H1 (cell line): ENCODE measurements at regions not wholly inside any gene's neighbourhood (a gene's known extent, or its start where the extent isn't known, plus 50 kb on each side); places are given as distances from the start of the nearest gene placed in this dataset.

Experiments
- CTCF ChIA-PET: fragments of 300-600 bp; sonication (Branson Sonifier 250); formaldehyde crosslinking; loops from one replicate; lab custom pipeline; 2021; ENCODE audit not compliant: partially characterized antibody; lab: Charles Lee
- POLR2A ChIA-PET: fragments of 300-600 bp; sonication (Branson Sonifier 250); formaldehyde crosslinking; loops from one replicate; lab custom pipeline; 2021; ENCODE audit warnings: inconsistent platforms; ENCODE audit not compliant: partially characterized antibody; lab: Charles Lee
- DNase-seq, 2 experiments: peaks; one replicate each; pipeline versions ENCODE4 v3.0.0 to v3.0.0-alpha.2; 2010 to 2022; ENCODE audit warnings: low spot score in 2 of 2, low read depth in 1 of 2, mixed read lengths in 1 of 2
- FAIRE-seq: peaks from 2 replicates; lab custom pipeline; 2011; peaks lifted over from hg19 to GRCh38; lab: Jason Lieb, UNC
- H2AFZ ChIP-seq: 2 replicates; pipeline ENCODE4 v1.8.1; 2012; ENCODE audit warnings: low read length, inconsistent platforms
- H2AK5ac ChIP-seq: 2 replicates; pipeline ENCODE4 v1.6.1; 2013; ENCODE audit warnings: low read depth, low read length
- H2BK120ac ChIP-seq: replicated peaks from 2 replicates; pipeline ENCODE3; 2013; ENCODE audit warnings: low read depth, low read length, inconsistent platforms
- H2BK12ac ChIP-seq: 2 replicates; pipeline ENCODE4 v1.6.1; 2013; ENCODE audit warnings: low read depth, low read length
- H2BK15ac ChIP-seq: 2 replicates; pipeline ENCODE4 v1.6.1; 2013; ENCODE audit warnings: low read length
- H2BK20ac ChIP-seq: 2 replicates; pipeline ENCODE4 v1.6.1; 2013; ENCODE audit warnings: low read length
- H2BK5ac ChIP-seq: 2 replicates; pipeline ENCODE4 v1.6.1; 2013; ENCODE audit warnings: low read depth, low read length
- H3K14ac ChIP-seq: 2 replicates; pipeline ENCODE4 v1.6.1; 2013; ENCODE audit warnings: inconsistent platforms; ENCODE audit not compliant: insufficient read length
- H3K18ac ChIP-seq: 2 replicates; pipeline ENCODE4 v1.6.1; 2013; ENCODE audit warnings: low read length; ENCODE audit errors: extremely low read depth
- H3K23ac ChIP-seq: 2 replicates; pipeline ENCODE4 v1.6.1; 2013; ENCODE audit warnings: inconsistent platforms; ENCODE audit not compliant: insufficient read length
- H3K23me2 ChIP-seq: 2 replicates; pipeline ENCODE4 v1.6.1; 2013; ENCODE audit warnings: low read depth, low read length
- H3K27ac ChIP-seq: 2 replicates; pipeline ENCODE4 v1.6.1; 2011; ENCODE audit warnings: low read depth, low read length, inconsistent platforms
- H3K27me3 ChIP-seq, 4 experiments: replicated peaks in 1 of 4; 1 replicate in 1 of 4; 2 replicates in 3 of 4; pipeline versions ENCODE4 v1.6.1 to v1.8.1; 2011 to 2013; ENCODE audit warnings: low read length in 3 of 4, mild to moderate bottlenecking in 3 of 4, inconsistent platforms in 2 of 4, mixed read lengths in 2 of 4, moderate library complexity in 1 of 4; ENCODE audit not compliant: control insufficient read depth in 3 of 4, insufficient read depth in 3 of 4; ENCODE audit errors: extremely low read depth in 1 of 4
- H3K36me3 ChIP-seq, 4 experiments: 2 replicates each; pipeline versions ENCODE4 v1.6.1 to v1.8.1; 2011 to 2013; ENCODE audit warnings: mild to moderate bottlenecking in 4 of 4, low read length in 3 of 4, moderate library complexity in 2 of 4, control low read depth in 1 of 4, inconsistent platforms in 1 of 4; ENCODE audit not compliant: insufficient read depth in 4 of 4, control insufficient read depth in 2 of 4
- H3K4ac ChIP-seq: replicated peaks from 2 replicates; pipeline ENCODE3; 2013; ENCODE audit warnings: low read length, low read depth, mixed read lengths, inconsistent platforms; ENCODE audit not compliant: insufficient read length
- H3K4me1 ChIP-seq, 4 experiments: replicated peaks in 1 of 4; 1 replicate in 1 of 4; 2 replicates in 3 of 4; pipeline versions ENCODE4 v1.6.1 to v1.8.1; 2011 to 2013; ENCODE audit warnings: low read length in 3 of 4, inconsistent platforms in 2 of 4, mixed read lengths in 1 of 4; ENCODE audit not compliant: insufficient read depth in 4 of 4, control insufficient read depth in 3 of 4
- H3K4me2 ChIP-seq, 2 experiments: 2 replicates each; pipeline versions ENCODE4 v1.6.1 to v1.8.1; 2011 to 2013; ENCODE audit warnings: low read depth in 2 of 2, low read length in 2 of 2, control low read depth in 1 of 2, inconsistent platforms in 1 of 2, mild to moderate bottlenecking in 1 of 2; ENCODE audit not compliant: insufficient read depth in 1 of 2
- H3K4me3 ChIP-seq, 4 experiments: fragments of 200-600, 300-600 bp in 1 of 4; sonication (generic), shearing (Covaris generic), sonication (Bioruptor Twin) in 1 of 4; 2 replicates each; pipeline versions ENCODE4 v1.5.1 to v1.8.1; 2011 to 2016; ENCODE audit warnings: low read length in 4 of 4, low read depth in 3 of 4, control low read depth in 2 of 4, inconsistent platforms in 2 of 4, mild to moderate bottlenecking in 2 of 4, mixed read lengths in 1 of 4, moderate library complexity in 1 of 4; ENCODE audit not compliant: insufficient read depth in 2 of 4; ENCODE audit errors: extremely low read depth in 1 of 4
- H3K56ac ChIP-seq: replicated peaks from 2 replicates; pipeline ENCODE3; 2013; ENCODE audit warnings: low read depth, mild to moderate bottlenecking, mixed read lengths, low read length, inconsistent platforms; ENCODE audit not compliant: insufficient read length
- H3K79me1 ChIP-seq: 2 replicates; pipeline ENCODE4 v1.6.1; 2013; ENCODE audit warnings: low read depth, low read length, control low read depth
- H3K79me2 ChIP-seq, 2 experiments: 2 replicates each; pipeline versions ENCODE4 v1.6.1 to v1.8.1; 2012 to 2013; ENCODE audit warnings: low read length in 2 of 2, mild to moderate bottlenecking in 2 of 2, inconsistent platforms in 1 of 2; ENCODE audit not compliant: insufficient read depth in 2 of 2, control insufficient read depth in 1 of 2
- H3K9ac ChIP-seq, 4 experiments: replicated peaks in 1 of 4; 1 replicate in 1 of 4; 2 replicates in 3 of 4; pipeline versions ENCODE4 v1.6.1 to v1.8.1; 2011 to 2013; ENCODE audit warnings: low read depth in 3 of 4, low read length in 3 of 4, control low read depth in 2 of 4, mild to moderate bottlenecking in 2 of 4, moderate library complexity in 2 of 4, inconsistent platforms in 1 of 4; ENCODE audit errors: extremely low read depth in 1 of 4
- H3K9me3 ChIP-seq, 2 experiments: 2 replicates each; pipeline versions ENCODE4 v1.6.1 to v1.8.1; 2012 to 2013; ENCODE audit warnings: mild to moderate bottlenecking in 2 of 2, moderate library complexity in 2 of 2, control low read depth in 1 of 2, inconsistent platforms in 1 of 2, low read depth in 1 of 2, low read length in 1 of 2, mixed read lengths in 1 of 2; ENCODE audit not compliant: insufficient read depth in 2 of 2
- H4K20me1 ChIP-seq, 2 experiments: replicated peaks in 1 of 2; 2 replicates each; pipeline versions ENCODE3 to v1.8.1; 2011 to 2013; ENCODE audit warnings: inconsistent platforms in 2 of 2, low read length in 2 of 2, mild to moderate bottlenecking in 1 of 2; ENCODE audit not compliant: insufficient read depth in 2 of 2, control insufficient read depth in 1 of 2
- H4K5ac ChIP-seq: 2 replicates; pipeline ENCODE4 v1.6.1; 2013; ENCODE audit warnings: low read length, low read depth, mixed read lengths, inconsistent platforms; ENCODE audit not compliant: insufficient read length
- H4K8ac ChIP-seq: 2 replicates; pipeline ENCODE4 v1.8.0; 2013; ENCODE audit warnings: mild to moderate bottlenecking, moderate library complexity, low read length, inconsistent platforms; ENCODE audit not compliant: insufficient read depth; ENCODE audit errors: extremely low read depth
- H4K91ac ChIP-seq: replicated peaks from 2 replicates; pipeline ENCODE3; 2013; ENCODE audit warnings: low read length, mixed read lengths, inconsistent platforms; ENCODE audit not compliant: insufficient read length
- ATF3 ChIP-seq: IDR thresholded peaks from 2 replicates; pipeline ENCODE4 v1.6.1; 2011; ENCODE audit warnings: low read depth, mild to moderate bottlenecking, low read length; ENCODE audit not compliant: insufficient read depth
- CHD2 ChIP-seq: IDR thresholded peaks from 2 replicates; pipeline ENCODE4 v1.6.1; 2012; ENCODE audit warnings: low read length, improper control_type of control experiment
- KDM5A ChIP-seq: fragments of 200-600 bp; IDR thresholded peaks from 2 replicates; pipeline ENCODE4 v1.7.1; 2012; ENCODE audit warnings: mild to moderate bottlenecking, low read length, inconsistent platforms, mixed read lengths
- MAFK ChIP-seq: IDR thresholded peaks from 2 replicates; pipeline ENCODE4 v1.6.1; 2012; ENCODE audit warnings: low read depth, mild to moderate bottlenecking, improper control_type of control experiment, low read length
- WGBS, 2 experiments: shearing (Covaris generic) in 1 of 2; methylation state at CpG; one replicate each; pipeline versions ENCODE4 v1.1.6 to v1.1.7; 2013 to 2015; ENCODE audit warnings: low lambda C conversion rate in 2 of 2, mixed read lengths in 2 of 2, inconsistent platforms in 1 of 2, low coverage in 1 of 2, missing lambda C conversion rate in 1 of 2; ENCODE audit not compliant: insufficient replicate concordance in 2 of 2, insufficient coverage in 1 of 2, insufficient read length in 1 of 2; ENCODE audit errors: extremely low coverage in 1 of 2, missing lambda C conversion rate in 1 of 2; 5-methylcytosine and 5-hydroxymethylcytosine counted together

GRCh38 chr3:73697020-73697419 lies 72.3 kb upstream of the PDZRN3 start:
- Histone ChIP-seq H2BK120ac (no peak overlapping the region), H3K14ac (no peak overlapping the region), H3K56ac (no peak overlapping the region), H3K4ac (no peak overlapping the region), H2AFZ (no peak overlapping the region), H3K27me3 (no peaks in the 10 kb centered on the region), H3K27ac (no peak overlapping the region), H3K4me2 (no peak overlapping the region), H3K4me3 (no peak overlapping the region), H4K20me1 (no peaks in the 10 kb centered on the region), H4K91ac (no peak overlapping the region), H3K9me3 (no peaks in the 10 kb centered on the region), H2BK5ac (no peak overlapping the region), H3K23me2 (no peaks in the 10 kb centered on the region), H3K23ac (no peak overlapping the region), H2BK12ac (no peak overlapping the region), H4K8ac (no peak overlapping the region), H2BK20ac (no peak overlapping the region), H4K5ac (no peak overlapping the region), H3K9ac (no peak overlapping the region), H3K79me2 (no peaks in the 10 kb centered on the region), H2AK5ac (no peak overlapping the region), H3K18ac (no peak overlapping the region), H2BK15ac (no peak overlapping the region), H3K4me1 (no peaks in the 10 kb centered on the region), H3K79me1 (no peaks in the 10 kb centered on the region), H3K36me3 (no peaks in the 10 kb centered on the region)
- POLR2A ChIA-PET, result no interaction called here
- DNase-seq, result no peak
- FAIRE-seq, result no peak
- CTCF ChIA-PET, result interaction anchor here (1.3 to 1.5 kb wide), 3 partner anchors 14 to 195 kb away, joined by 3 to 4 read pairs (median 3); no protein-coding TSS in a partner anchor
- 74% methylated on average over 6 of the region's 6 CpGs; no CpG with 5 or more reads in 1 of the 2 experiments for WGBS, 2 experiments
- no peak for TF ChIP-seq MAFK
- TF ChIP-seq KDM5A, result no peak
- no peak for TF ChIP-seq CHD2
- no peak for TF ChIP-seq ATF3
